Keratinocyte (primary cell): ENCODE measurements at regions not wholly inside any gene's neighbourhood (a gene's known extent, or its start where the extent isn't known, plus 50 kb on each side); places are given as distances from the start of the nearest gene placed in this dataset.

Experiments
- DNase-seq: peaks from one replicate; pipeline ENCODE4 v3.0.0-alpha.2; 2011; ENCODE audit warnings: low read depth, missing footprints, low spot score
- FAIRE-seq: peaks from 2 replicates; lab custom pipeline; 2011; peaks lifted over from hg19 to GRCh38; lab: Jason Lieb, UNC
- H2AFZ ChIP-seq: 2 replicates; pipeline ENCODE4 v1.6.0; 2012; ENCODE audit warnings: low read length, control low read depth, inconsistent platforms; ENCODE audit not compliant: control insufficient read depth
- H3K27ac ChIP-seq: 2 replicates; pipeline ENCODE4 v1.5.1; 2011; ENCODE audit warnings: low read length; ENCODE audit not compliant: control insufficient read depth, insufficient read depth
- H3K27me3 ChIP-seq: 3 replicates; pipeline ENCODE4 v1.6.0; 2011; ENCODE audit warnings: low read length; ENCODE audit not compliant: control insufficient read depth, insufficient read depth; ENCODE audit errors: extremely low read depth
- H3K36me3 ChIP-seq, 2 experiments: 2 replicates in 1 of 2; 3 replicates in 1 of 2; pipeline ENCODE4 v1.5.1; 2011; ENCODE audit warnings: low read length in 2 of 2, mild to moderate bottlenecking in 1 of 2; ENCODE audit not compliant: control insufficient read depth in 2 of 2, insufficient read depth in 2 of 2; ENCODE audit errors: extremely low read depth in 1 of 2
- H3K4me1 ChIP-seq: 3 replicates; pipeline ENCODE4 v1.5.1; 2011; ENCODE audit warnings: low read length; ENCODE audit not compliant: control insufficient read depth, insufficient read depth; ENCODE audit errors: extremely low read depth
- H3K4me2 ChIP-seq: 3 replicates; pipeline ENCODE4 v1.6.0; 2011; ENCODE audit warnings: low read depth, low read length; ENCODE audit not compliant: control insufficient read depth, insufficient read depth; ENCODE audit errors: extremely low read depth
- H3K4me3 ChIP-seq, 3 experiments: fragments of 200-600 bp in 1 of 3; sonication (generic) in 1 of 3; 2 replicates in 2 of 3; 3 replicates in 1 of 3; pipeline ENCODE4 v1.5.1; 2011 to 2016; ENCODE audit warnings: low read length in 3 of 3, mild to moderate bottlenecking in 3 of 3, control low read depth in 2 of 3, inconsistent platforms in 1 of 3, low read depth in 1 of 3, mixed read lengths in 1 of 3, mixed run types in 1 of 3, moderate library complexity in 1 of 3; ENCODE audit not compliant: control insufficient read depth in 2 of 3, insufficient read depth in 2 of 3; ENCODE audit errors: extremely low read depth in 1 of 3
- H3K79me2 ChIP-seq: 2 replicates; pipeline ENCODE4 v1.6.0; 2012; ENCODE audit warnings: low read length; ENCODE audit not compliant: control insufficient read depth, insufficient read depth
- H3K9ac ChIP-seq: 3 replicates; pipeline ENCODE4 v1.6.0; 2011; ENCODE audit warnings: low read length; ENCODE audit not compliant: control insufficient read depth, insufficient read depth; ENCODE audit errors: extremely low read depth
- H3K9me1 ChIP-seq: 3 replicates; pipeline ENCODE4 v1.6.0; 2011; ENCODE audit warnings: low read length; ENCODE audit not compliant: control insufficient read depth, insufficient read depth; ENCODE audit errors: extremely low read depth
- H3K9me3 ChIP-seq: 2 replicates; pipeline ENCODE4 v1.5.1; 2012; ENCODE audit warnings: low read depth, low read length; ENCODE audit not compliant: control insufficient read depth
- H4K20me1 ChIP-seq: 3 replicates; pipeline ENCODE4 v1.6.0; 2011; ENCODE audit warnings: low read length; ENCODE audit not compliant: control insufficient read depth, insufficient read depth; ENCODE audit errors: extremely low read depth
- CTCF ChIP-seq, 3 experiments: IDR thresholded peaks in 1 of 3; conservative IDR thresholded peaks in 1 of 3; optimal IDR thresholded peaks in 1 of 3; 2 replicates in 2 of 3; 3 replicates in 1 of 3; pipeline versions ENCODE3 to v1.5.1; 2011; ENCODE audit warnings: low read length in 3 of 3, mild to moderate bottlenecking in 3 of 3, moderate library complexity in 2 of 3, control low read depth in 1 of 3, inconsistent platforms in 1 of 3; ENCODE audit not compliant: insufficient read depth in 2 of 3; ENCODE audit errors: extremely low read depth in 1 of 3
- EZH2 ChIP-seq: IDR thresholded peaks from one replicate; pipeline ENCODE4 v1.6.1; 2012; ENCODE audit warnings: inconsistent platforms, mild to moderate bottlenecking, low read length, moderate library complexity
- dilution Hi-C: fragments of 300-500 bp; cut with MboI; formaldehyde crosslinking; loops from one replicate; pipeline ENCODE4 v1.7.0; 2020; ENCODE audit warnings: low sequenced_read_pairs; ENCODE audit not compliant: extremely low pct_ligation_motif_present

- Histone ChIP-seq H3K9me1 (no peaks in the 10 kb centered on the region), H3K4me1 (no peaks in the 10 kb centered on the region), H3K4me2 (no peak overlapping the region), H2AFZ (no peak overlapping the region), H4K20me1 (no peaks in the 10 kb centered on the region), H3K79me2 (no peaks in the 10 kb centered on the region), H3K9ac (no peak overlapping the region), H3K27ac (no peak overlapping the region), H3K9me3 (no peaks in the 10 kb centered on the region), H3K4me3 (no peak overlapping the region), H3K36me3 (no peaks in the 10 kb centered on the region), H3K27me3 (no peaks in the 10 kb centered on the region)
- no peak for FAIRE-seq
- dilution Hi-C loops = no loop called here
- DNase-seq = no peak
- no peak for TF ChIP-seq EZH2
- no peak for TF ChIP-seq CTCF (optimal IDR thresholded peaks at IDR 0.05 in 1 of 3, IDR thresholded peaks at IDR 0.05 in 1 of 3, conservative IDR thresholded peaks at IDR 0.05 in 1 of 3; ENCODE audit: extremely low read depth in 1 of 3, insufficient read depth in 2 of 3, low read length in 3 of 3)
Observed at GRCh38 chr15:39511916-39512260, 69.0 kb upstream of the THBS1 start.

DNA sequence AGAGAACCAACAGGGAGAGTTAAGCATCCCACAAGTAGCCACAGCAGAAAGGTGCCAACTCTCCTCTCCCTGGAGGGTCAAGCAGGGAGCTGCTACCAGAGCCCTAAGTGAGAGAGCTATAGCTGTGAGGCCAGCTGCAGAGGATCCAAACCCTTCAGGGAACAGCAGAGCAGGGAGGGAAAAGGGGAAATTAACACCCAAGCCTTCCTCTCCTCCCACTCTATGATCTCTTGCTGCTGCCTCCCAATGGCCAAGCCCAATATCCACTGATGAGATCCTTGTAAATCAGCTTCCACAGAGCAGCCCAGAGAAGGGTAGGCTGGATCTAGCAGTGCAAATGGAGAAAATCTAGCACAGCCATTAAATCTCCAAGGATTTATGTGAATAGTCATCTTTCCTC, 68.2 kb upstream of the THBS1 start:
- Histone ChIP-seq H3K79me2 (no peaks in the 10 kb centered on the region), H3K4me1 (no peaks in the 10 kb centered on the region), H3K9ac (no peak overlapping the region), H3K27ac (no peak overlapping the region), H3K9me3 (no peaks in the 10 kb centered on the region), H3K27me3 (no peaks in the 10 kb centered on the region), H3K4me2 (no peak overlapping the region), H3K36me3 (no peaks in the 10 kb centered on the region), H2AFZ (no peak overlapping the region), H4K20me1 (no peaks in the 10 kb centered on the region), H3K9me1 (no peaks in the 10 kb centered on the region), H3K4me3 (no peak overlapping the region)
- no peak for DNase-seq
- dilution Hi-C loops = no loop called here
- no peak for FAIRE-seq
- TF ChIP-seq CTCF (optimal IDR thresholded peaks at IDR 0.05 in 1 of 3, IDR thresholded peaks at IDR 0.05 in 1 of 3, conservative IDR thresholded peaks at IDR 0.05 in 1 of 3; ENCODE audit: extremely low read depth in 1 of 3, insufficient read depth in 2 of 3, low read length in 3 of 3) (no peak), EZH2 (no peak)
